Inflammatory macrophage (primary cell): ENCODE measurements at regions not wholly inside any gene's neighbourhood (a gene's known extent, or its start where the extent isn't known, plus 50 kb on each side); places are given as distances from the start of the nearest gene placed in this dataset.

ENCODE experiments used
- DNase-seq, 2 donors: peaks; one replicate each; pipeline ENCODE4 v3.0.0-alpha.2; 2020 to 2022

DNA sequence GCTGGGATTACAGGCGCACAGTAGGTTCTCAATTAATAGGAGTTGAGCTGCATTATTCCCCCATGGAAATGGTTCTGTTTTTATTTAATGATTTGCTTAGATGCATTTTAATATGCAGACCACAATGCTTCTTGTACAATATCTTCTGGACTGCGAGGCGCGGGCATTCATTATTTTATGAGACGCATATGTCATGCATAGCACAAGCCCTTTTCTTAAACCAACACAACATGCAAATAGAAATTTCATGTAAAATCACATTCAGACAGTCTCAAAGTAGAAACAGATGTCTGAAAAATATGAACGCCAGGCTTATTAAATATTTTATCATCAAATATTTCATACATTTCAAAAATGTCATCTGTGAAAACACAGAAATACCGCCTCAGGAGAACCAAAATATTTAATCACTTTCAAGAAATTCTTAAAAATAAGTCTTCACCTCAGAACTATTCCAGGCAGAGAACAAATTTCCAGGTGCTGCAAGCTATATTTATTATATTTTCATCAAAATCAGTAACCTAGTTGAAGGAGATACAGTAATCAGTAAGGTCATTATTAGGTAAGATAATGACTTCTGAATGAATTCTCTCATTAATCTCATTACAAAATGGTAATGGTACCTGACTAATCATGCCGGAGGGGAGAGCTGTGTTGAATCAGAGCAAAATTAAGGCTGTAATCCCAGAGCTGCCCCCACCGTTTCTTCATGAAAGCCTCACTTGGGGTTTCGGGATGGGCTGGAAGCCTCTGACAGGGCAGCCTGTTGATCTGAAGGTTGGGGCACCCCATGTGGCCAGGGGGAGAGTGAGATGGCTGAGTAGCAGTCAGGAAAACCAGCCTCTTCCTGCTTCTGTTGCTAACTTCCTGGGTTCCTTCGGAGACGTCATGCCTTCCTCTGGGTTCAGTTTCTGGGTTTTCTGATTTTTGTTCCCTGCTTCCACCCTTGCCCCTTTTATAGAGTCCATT lies 133.9 kb upstream of the ZNF618 start:
- no peak for DNase-seq

DNA sequence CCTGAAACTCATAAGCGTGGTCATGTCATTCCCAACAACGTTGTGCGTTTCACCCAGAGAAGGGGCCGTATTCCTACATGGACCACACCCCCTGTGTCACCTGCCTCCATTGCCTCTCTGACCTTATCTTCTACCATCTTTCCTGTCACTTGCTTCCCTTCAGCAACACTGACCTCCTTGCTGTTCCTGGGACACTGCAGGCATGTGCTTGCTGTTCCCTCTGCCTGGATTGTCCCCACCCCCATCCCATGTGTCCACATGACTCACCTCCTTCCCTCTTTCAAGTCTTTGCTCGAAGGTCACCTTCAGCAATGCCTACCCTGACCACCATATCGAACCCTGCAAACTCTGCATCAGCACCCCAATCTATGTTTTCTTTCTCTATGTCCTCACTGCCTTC lies 133.2 kb upstream of the ZNF618 start:
- no peak for DNase-seq

DNA sequence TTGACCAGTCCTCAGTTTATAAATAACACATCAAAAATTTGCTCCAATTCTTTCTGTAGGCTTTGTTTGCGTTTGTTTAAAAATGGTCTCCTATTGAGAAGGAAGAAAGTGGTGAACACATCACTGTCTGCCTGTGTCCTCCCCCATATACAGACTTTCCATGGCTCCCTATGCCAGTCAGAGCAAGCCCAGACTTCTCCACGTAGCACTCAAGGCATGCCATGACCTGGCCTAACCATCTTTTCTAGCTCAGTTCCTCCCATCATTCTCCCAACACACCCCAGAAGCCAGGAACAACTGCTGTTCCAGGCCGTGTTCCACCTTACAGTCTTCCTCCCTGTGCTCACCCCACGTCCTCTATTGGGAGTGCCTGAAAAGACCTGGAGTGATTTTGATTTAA lies 129.6 kb upstream of the ZNF618 start:
- no peak for DNase-seq

DNA sequence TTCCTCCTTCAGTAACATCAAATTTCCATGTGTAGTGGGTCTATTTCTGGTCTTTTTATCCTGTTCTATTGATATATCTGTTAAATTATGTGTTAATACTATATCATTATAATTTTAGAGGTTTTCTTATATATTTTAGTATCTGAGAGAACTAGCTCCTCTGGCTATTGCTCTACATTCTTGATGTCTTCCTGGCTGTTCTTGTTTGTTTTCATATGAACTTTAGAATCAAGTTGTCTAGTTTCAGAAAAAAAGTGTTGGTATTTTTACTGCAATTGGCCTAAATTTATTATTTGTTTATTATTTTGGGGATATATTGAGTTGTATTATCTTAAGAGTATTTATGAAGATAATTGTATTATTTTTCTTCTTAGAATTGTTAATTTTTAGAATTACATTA lies 128.0 kb upstream of the ZNF618 start:
- no peak for DNase-seq

DNA sequence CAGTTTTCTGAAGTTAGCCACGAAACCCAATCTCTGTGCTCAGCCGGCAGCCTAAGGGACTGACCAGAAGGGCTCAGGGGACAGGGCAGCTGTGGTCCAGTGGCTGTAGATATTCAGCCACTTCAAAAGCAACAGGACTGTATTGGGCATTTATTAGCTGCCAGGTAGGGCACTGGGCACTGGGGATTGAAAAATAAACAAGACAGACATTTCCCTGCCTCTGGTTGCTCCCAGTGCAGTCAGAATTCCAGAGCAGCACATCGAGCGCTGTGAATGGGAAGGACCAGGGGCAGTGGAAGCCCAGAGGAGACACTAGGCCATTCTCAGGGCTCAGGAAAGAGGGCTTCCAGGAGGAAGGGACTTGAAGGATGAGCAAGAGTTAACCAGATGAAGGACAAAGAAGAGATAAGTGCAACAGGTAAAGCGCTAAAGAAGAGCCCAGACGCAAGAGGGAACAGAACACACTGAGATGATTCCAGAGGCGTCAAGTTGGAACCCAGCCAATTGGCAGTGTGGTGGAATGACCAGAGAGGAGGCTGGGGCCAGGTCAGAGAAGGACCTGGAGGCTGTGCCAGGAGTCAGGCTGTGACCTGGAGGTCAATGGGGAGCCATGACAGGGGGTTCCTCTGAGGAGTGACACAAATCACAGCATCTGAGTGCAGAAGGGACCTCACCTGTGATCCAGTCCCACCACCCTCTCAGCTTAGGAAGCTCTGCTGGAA lies 122.5 kb upstream of the ZNF618 start:
- no peak for DNase-seq

DNA sequence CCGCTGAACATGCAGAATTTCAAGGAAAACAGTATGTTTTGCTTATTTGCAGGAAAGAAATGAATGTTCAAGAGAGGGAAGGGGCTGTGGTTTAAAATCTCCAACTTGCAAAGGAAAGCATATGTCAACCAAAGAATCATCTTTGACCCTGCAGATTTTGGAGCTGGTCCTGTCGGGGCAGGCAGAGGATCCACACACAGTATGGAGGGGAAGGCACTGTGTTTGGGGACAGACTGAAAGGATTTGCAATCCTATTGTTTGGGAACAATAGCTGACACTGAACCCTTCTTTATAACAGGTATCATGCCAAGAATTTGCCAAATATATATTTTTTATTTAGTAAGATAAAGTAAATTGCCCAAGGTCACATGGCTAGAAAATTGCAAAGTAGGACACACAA lies 121.4 kb upstream of the ZNF618 start:
- no peak for DNase-seq

DNA sequence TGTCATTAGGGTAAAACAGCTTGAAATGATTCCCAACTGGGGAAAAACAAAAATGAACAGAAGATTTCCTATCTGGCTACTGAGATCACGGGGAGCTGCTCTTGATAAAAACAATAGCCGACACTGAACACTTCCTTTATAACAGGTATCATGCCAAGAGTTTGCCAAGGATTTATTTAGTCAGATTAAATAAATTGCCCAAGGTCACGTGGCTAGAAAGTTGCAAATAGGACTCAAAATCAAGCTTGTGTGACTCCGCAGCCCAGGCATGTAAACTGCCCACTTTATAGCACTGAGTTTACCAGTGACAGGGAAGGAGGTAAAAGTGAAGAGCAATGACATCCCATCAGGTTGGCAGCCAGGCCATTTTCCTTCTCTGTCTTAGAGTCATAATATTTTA lies 120.7 kb upstream of the ZNF618 start:
- no peak for DNase-seq

DNA sequence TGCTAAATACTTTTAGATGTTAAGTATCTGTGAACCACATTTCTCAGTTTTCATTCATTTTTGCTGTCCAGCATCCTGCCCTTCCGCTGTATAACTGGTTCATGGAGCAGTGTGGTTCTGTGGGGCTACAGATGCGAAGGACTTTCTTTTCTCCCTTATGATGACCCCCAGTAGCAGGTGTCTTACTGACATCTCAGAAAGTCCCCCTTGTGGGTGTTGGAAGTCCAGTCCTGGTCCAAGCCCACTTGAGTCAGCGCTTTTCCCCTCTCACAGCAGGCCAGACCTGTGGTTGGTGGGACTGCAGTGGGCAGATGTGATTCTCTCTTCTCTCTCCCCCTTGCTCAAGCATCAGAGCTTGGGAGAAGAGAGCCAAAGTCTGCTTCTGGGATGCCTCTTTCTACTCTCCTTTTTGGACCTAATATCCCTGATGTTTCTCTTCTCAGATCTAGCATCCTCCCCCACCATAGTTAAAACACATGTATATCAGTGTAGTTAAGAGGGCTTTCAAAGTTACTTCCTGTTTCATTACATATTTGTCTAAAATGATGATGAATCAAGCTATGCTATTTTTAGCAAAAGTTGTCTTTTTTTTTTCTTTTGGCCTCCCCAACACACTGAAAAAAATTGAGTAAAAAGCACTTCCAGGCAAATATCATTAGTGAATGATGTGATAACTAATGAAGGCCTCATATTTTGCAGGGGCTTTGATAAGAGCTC lies 119.5 kb upstream of the ZNF618 start:
- DNase-seq, result peak in 1 of 2 donors; percentile 9

DNA sequence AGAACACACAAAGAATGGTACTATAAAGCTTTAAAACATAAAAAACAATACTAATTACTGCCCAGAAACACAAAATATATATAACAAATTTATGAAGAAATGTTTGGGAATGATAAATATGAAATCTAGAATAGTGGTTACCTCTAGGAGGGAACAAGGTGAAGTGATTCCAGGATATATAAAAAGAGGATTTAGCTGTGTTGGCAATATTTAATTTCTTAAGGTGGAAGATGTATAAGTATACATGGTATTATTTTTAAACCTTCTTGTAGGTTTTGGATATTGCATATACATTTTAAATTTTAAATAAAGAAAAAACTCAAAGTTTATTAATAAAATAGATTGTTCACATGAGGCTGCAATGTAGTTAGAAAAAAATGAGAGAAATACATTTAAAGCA lies 112.7 kb upstream of the ZNF618 start:
- DNase-seq, result no peak

DNA sequence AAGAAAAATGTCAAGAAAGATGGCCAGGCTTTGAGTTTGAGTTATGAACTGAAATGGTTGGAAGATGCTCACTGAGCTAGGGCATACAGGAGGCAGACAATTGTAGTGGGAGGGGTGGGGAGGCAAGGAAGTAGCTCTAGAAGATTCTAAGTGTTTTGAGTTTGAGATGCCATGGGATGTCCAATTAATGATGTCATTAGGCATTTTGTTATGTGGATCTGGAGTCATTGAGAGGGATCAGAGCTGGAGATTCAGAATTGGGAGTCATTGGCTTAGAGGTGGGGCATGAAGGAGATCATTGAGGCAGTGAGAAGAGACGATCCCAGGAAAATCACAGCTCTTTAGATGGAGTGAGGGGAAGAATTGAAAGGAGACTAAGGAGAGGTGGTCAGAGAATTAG lies 111.5 kb upstream of the ZNF618 start:
- no peak for DNase-seq

DNA sequence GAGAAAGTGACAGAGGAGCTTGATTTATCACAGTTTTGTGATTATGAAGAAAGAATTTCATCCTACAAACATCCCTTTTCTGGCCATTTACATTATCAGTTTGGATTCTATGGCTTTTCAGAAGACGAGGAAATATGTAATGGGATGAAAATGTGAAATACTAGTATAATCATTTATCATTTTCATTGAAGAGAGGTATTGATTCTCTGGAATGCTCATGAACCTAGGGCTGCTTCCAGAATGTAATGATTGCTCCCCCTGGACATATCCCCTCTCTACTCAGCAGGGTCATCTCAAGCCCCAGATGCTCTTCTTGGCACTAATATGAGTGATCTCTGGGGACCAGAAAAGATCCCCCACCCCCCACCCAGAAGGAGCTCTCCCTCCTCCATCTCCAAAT lies 106.7 kb upstream of the ZNF618 start:
- no peak for DNase-seq

DNA sequence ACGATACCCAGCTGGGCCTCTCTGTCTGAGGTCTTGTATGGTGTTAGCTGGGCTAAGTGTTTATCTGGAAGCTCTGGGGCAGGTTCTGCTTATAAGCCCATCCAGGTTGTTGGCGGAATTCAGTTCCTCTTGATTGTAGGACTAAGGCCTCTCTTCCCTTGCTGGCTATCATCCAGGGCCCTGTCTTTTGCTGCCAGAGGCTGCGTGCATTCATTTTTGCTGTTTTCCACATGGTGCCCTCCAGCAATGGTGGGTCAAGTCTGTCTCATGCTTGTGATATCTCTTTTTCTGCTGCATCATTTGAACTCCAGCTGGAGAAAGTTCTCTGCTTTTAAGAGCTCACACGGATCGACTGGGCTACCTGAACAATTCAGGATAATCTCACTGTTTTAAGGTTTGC lies 105.7 kb upstream of the ZNF618 start:
- no peak for DNase-seq

DNA sequence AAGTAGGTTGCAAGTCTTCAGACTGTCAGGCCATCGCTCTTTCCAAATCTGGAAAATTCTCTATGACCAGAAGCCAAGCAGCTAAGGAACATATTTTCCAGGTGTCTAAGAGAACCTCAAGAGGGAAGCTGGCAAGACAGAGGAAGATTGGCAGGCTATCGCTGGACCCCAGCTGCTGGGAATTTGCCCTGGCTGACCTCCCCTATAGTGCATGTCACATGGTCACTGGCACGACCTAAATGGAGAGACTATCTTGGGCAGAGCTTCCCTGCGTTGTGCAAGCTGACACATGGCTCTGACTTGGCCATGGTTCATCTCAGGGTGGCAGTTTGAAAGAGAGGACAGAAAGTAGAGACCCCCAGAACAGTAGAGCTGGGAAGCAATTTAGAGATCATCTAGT lies 104.9 kb upstream of the ZNF618 start:
- DNase-seq, result no peak

DNA sequence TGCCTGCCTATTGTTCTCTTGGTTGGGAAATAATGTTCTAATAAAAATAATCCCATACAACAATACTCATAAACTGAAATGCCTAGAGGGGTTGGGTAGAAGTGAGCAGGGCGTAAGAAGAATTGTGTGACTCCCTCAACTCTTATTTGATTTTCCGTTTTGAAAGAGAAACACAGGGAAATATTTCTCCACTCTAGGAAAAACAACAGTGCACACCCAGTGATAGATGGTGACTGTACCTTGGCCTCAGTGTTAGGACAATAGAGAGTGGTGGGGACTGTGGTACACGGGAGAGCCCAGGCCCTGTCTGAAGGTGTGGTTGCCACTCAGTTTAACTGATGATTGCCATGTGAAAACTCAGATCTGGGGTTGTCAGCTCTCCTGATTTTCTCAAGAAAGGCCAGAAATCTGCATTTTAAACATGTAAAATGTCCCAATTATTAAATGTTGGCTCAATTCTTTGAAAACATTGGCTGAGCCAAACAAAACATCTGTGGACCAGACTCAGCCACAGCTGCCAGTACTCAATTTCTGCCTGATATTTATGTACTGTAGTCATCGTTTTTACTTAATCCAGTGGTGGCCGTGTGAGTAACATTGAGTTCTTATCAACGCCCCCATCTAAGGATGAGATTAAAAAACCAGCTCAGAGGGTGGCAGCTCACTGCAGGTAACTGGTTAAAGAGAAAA lies 103.8 kb upstream of the ZNF618 start:
- DNase-seq, result no peak

DNA sequence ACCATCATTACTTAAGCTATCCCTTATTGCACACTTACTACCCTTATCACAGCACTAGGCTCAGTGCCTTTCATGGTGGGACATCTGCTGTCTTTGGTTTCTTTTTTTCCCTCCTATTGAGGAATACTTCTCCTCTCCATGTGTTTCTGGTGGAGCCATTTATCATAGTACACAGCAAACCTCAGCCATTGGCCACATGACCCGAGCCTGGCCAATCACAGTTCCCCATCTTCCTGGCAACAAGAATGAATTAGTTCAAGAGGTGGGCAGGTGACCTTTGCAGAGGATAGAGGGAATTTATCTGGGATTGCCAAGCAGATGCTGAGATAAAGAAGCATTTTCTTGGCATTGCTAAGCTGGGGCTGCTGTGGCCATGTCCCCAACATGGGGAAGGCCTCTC lies 101.1 kb upstream of the ZNF618 start:
- no peak for DNase-seq

DNA sequence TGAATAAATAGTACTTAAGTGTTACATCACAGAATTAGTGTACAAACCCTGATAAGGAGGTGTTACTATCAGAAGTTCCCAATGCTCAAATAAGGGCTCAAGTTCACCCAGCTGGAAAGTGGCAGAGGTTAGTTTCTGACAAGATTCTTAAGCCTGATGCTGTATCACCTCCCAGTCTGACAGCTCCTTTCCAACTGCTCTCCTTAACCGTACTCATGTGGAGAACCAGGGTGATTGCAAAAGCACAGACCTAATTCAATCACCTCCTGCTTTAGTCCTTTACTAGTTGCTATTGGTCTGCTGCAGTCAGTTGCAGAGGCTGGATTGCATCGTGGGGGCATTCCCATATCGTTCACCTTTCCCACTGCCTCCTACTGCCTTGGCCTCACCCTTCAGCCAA lies 100.4 kb upstream of the ZNF618 start:
- no peak for DNase-seq

DNA sequence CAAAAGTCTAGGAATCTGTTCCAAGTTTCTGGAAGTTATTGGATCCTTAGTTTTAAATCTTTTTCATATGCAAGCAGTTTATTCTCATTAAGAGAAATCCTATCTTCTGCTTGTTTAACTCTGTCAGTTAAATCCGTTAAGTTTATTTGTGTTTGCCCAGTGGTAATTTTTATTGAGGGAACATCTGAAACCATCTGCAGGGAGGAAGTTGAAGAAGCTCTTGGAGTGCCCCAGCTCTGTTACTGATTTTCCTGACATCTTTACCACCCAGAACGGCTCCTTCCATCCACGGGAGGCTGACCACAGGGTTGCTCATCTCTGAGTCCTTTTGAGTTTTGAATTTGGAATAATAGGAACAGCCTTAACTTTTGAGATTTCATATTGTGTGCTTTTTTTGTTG lies 99.9 kb upstream of the ZNF618 start:
- DNase-seq, result no peak

DNA sequence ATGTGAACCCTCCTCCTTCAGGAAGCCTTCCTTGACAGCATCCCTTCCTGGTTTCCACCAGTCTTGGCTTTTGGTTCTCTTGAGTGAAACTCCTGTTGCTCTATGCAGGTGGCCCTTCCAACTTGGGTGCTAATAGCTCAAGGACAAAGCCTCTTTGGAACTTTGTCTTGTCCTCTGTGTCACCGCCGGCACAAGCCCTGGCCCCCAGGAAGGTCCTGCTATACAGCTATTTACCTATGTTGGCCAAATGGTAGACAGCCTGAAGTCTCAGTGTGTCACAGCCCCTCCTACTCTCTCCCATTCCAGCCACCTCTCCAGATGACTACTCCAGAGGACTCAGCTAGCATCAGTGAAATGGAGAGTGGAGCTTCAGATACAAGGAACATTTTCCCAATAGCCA lies 94.7 kb upstream of the ZNF618 start:
- DNase-seq, result no peak

DNA sequence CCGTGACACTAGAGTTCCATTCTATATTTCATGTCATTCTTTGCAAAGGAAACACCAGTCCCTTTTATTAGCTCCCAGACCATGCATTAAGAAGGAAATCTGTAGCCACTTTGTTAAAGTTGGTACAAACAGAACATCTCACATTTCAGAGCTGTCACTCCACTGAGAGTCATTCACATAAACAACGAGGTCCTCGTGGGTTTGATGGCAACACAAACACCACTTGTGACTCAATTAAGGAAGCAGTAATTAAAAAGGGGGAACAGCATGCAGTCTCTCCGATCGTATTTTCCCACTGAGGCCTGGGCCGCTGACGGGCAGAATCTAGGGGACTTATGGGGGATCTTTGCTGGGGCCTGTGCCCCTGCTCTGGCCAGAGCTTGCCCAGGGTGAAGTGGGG lies 94.2 kb upstream of the ZNF618 start:
- peak; percentile 53 to 75 for DNase-seq

DNA sequence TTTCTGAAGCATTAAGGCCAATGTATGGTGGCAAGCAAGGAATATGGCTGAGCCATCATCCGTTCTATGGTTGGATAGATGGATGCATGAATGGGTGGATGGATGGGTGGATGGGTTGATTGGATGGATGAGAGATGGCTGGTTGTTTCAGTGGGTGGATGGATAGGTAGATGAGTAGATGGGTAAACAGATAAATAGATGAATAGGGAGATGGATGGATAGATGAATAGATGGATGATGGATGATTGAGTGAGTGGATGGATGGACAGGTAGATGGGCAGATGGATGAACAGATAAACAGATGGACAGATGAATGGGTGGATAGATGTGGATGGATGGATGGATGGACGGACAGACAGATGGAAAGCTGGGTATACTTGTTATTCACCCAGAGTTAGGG lies 92.6 kb upstream of the ZNF618 start:
- DNase-seq, result no peak

DNA sequence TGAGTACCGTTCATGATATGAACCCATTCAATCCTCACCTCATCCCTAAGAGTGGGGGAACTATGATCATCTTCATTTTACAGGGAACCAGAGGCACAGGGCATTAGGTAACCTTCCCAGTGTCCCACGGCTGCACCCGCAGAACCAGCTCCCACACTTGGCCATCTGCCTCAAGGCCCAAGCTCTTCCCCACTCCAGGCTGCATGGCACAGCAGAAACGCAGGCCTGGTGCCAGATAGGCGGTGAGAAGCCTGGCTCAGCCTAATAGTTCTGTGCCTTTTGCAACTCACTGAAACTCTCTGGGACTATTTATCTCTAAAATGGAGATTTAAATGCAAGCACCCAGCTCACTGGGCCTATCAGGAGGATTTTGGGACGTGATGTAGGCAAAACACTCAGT lies 90.8 kb upstream of the ZNF618 start:
- DNase-seq, result no peak

DNA sequence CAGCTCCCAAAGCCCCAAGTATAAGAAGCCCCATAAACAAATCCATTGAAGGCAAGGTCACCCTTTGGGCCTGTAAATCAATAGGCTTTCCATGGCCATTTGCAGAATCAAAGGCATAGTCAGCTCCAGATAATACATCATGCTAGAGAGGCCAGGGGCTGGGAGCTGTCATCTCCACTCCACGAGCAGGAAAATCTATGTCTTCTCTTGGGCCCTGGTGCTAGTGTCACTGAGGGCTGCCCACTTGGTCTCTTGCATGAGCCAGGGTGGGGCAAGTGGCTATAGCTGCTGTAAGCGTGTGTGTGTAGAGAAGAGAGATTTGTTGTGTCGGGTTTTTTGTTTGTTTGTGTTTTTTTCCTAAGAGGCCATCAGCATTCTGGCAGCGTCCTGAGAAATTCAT lies 90.0 kb upstream of the ZNF618 start:
- DNase-seq, result no peak

DNA sequence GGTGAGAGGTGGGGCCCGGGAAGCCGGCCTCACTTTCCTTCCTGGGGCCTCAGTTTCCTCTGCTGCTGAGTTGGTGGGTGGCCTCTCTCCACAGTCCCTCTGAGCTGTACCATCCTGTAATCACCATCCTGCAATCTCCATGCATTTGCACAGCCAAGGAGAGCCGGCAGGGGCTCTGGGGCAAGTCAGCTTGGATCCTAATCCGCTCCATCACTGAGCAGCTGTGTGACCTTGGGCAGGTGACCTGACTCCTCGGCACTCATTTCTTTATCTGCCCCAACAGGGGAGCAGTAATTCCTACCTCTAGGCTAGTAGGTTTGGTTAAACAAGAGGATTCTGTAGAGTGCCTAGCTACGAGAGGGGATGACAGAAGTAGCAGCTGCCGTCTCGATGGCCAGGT lies 88.2 kb upstream of the ZNF618 start:
- DNase-seq, result no peak
